CD4-positive, alpha-beta T cell treated with Interleukin-2 at 100 ng/mL for 4 hours (primary cell): ENCODE measurements at regions not wholly inside any gene's neighbourhood (a gene's known extent, or its start where the extent isn't known, plus 50 kb on each side); places are given as distances from the start of the nearest gene placed in this dataset.
"Not testable (repeated sequence)": the region's sequence is repeated elsewhere in the genome, so short reads cannot be mapped to it uniquely, and the experiment has no call there.

Source experiments
- DNase-seq: peaks from one replicate; pipeline ENCODE4 v3.0.0-alpha.2; 2020; ENCODE audit warnings: low spot score

DNA sequence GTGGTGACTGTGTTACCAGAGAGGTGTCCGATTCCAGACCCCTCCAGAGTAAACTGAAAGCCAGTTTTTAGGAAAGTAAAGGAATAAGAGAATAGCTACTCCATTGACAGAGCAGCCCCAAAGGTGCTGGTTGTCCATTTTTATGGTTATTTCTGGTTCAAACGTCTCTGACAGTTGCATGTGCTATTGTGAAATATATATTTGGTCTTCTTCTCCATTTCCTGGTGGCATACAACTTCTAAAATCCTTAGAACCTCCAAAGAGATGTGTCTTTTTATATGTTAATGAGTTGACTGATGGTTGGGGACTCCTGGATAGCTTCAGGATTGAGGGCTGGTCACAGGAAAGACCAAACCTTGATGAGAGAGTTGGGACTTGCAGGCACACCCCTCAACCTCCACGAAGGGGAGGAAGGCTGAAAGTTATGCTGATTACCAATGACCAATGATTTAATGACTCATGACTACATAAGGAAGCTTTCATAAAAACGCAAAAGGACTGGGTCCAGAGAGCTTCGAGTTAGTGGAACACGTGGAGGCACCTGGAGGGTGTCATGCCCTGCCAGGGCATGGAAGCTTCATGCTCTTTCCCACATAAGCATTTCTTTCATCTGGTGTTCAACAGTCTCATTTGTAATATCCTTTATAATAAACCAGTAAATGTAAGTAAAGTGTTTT lies 100.7 kb downstream of the SLC16A1 start:
- DNase-seq = no peak

DNA sequence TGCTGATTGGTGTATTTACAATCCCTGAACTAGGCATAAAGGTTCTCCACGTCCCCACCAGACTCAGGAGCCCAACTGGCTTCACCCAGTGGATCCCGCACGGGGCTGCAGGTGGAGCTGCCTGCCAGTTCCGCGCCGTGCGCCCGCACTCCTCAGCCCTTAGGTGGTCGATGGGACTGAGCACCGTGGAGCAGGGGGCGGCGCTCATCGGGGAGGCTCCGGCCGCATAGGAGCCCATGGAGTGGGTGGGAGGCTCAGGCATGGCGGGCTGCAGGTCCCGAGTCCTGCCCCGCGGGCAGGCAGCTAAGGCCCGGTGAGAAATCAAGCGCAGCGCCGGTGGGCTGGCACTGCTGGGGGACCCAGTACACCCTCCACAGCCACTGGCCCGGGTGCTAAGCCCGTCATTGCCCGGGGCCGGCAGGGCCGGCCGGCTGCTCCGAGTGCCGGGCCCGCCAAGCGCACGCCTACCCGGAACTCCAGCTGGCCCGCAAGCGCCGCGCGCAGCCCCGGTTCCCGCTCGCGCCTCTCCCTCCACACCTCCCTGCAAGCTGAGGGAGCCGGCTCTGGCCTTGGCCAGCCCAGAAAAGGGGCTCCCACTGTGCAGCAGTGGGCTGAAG lies 101.5 kb downstream of the SLC16A1 start:
- not testable (repeated sequence) for DNase-seq

DNA sequence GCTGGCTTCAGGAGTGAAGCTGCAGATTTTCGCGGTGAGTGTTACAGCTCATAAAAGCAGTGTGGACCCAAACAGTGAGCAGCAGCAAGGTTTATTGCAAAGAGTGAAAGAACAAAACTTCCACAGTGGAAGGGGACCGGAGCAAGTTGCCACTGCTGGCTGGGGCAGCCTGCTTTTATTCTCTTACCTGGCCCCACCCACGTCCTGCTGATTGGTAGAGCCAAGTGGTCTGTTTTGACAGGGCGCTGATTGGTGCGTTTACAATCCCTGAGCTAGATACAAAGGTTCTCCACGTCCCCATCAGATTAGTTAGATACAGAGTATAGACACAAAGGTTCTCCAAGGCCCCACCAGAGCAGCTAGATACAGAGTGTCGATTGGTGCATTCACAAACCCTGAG lies 102.1 kb downstream of the SLC16A1 start:
- DNase-seq = not testable (repeated sequence)

- no peak for DNase-seq
Measured at GRCh38 chr1:112852934-112853333, 103.1 kb downstream of the SLC16A1 start.

DNA sequence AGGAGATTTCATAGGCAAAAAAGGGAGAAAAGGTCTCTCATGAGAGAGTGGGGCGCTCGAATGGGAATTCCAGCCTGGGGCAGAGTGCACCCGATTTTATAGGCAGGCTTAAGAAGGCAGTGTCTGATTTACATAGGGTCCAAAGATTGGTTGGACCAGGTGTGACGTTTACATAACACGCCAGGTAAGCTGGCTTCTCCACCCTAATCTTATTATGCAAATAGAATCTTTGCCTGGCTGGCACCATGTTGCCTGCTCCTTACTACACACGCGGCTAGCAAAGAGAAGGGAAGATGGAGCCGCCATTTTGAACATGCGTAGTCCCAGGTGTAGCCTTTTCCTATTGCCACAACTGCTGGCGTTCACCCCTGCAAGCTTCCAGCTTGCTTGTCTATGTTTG lies 103.7 kb downstream of the SLC16A1 start:
- no peak for DNase-seq

- no peak for DNase-seq
Measured at GRCh38 chr1:112850034-112850757, 105.8 kb downstream of the SLC16A1 start.

GRCh38 chr1:112849425-112850033 lies 106.5 kb downstream of the SLC16A1 start:
- DNase-seq = no peak

- no peak for DNase-seq
Measured at GRCh38 chr1:112841825-112842224, 114.2 kb downstream of the SLC16A1 start.

GRCh38 chr1:112840631-112841624 lies 115.1 kb downstream of the SLC16A1 start:
- DNase-seq = no peak

DNA sequence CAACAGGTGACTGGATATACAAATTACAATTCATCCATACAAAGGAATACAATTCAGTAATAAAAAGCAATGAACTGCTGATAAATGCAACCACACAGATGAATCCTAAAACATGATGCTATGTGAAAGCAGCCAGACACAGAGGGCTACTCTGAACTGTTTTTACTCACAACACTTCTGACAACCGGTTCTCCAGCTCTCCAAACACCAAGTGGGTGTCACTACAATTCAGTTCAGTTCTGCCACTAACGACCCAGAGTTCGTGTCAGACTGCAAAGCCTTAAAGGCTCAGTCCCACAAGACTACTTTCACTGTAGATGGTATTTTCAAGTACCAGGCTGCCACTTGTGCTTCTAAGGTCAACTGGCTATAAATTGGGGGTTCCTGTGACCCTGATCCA lies 119.4 kb downstream of the SLC16A1 start:
- DNase-seq = no peak

- DNase-seq = no peak
Measured at GRCh38 chr1:112833806-112834205, 118.7 kb upstream of the PPM1J start.

DNA sequence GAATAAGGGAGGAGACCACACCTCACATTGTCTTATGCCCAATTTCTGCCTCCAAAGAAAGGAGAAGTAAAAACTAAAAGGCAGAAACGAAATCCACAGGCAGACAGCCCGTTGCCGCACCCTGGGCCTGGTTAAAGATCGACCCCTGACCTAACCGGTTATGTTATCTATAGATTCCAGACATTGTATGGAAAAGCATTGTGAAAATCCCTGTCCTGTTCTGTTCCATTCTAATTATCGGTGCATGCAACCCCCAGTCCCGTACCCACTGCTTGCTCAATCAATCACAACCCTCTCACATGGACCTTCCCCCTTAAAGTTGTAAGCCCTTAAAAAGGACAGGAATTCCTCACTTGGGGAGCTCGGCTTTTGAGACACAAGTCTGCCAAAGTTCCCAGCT lies 117.1 kb upstream of the PPM1J start:
- not testable (repeated sequence) for DNase-seq

- not testable (repeated sequence) for DNase-seq
Measured at GRCh38 chr1:112829691-112830090, 114.6 kb upstream of the PPM1J start.

DNA sequence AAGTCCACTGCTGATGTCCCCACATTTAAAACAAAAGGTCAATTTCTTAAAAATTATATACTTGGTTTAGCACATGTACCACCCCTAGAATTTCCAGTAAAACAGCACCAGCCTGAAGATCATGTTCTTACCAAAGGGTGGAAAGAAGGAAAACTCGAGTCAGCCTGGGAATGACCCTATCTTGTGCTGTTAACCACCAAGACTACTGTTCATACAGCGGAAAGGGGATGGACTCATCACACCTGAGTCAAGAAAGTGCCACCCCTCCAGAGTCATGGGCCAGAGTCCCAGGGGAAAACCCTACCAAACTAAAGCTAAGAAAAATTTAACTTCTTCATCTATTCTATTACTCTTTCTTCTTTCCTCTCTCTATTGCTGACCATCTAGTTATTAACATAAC lies 113.6 kb upstream of the PPM1J start:
- DNase-seq = no peak

GRCh38 chr1:112827391-112827790 lies 112.3 kb upstream of the PPM1J start:
- DNase-seq = not testable (repeated sequence)

DNA sequence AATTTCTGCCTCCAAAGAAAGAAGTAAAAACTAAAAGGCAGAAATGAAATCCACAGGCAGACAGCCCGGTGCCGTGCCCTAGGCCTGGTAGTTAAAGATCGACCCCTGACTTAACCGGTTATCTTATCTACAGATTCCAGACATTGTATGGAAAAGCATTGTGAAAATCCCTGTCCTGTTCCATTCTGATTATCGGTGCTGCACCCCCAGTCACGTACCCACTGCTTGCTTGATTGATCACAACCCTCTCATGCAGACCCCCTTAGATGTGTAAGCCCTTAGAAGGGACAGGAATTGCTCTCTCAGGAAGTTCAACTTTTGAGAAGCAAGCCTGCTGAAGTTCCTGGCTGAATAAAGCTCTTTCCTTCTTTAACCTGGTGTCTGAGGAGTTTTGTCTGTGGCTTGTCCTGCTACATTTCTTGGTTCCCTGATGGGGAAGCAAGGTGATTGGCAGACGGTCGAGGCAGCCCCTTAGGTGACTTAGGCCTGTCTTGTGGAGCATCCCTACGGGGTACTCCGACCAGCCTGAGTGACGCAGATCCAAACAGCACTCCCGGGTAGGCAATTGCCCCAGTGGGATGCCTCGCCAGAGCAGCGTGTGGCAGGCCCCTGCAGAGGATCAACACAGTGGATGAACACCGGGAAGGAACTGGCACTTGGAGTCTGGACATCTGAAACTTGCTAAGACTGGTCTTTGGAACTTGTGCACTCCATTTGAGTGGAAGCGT lies 111.2 kb upstream of the PPM1J start:
- no peak for DNase-seq

- not testable (repeated sequence) for DNase-seq
Measured at GRCh38 chr1:112825563-112826216, 110.6 kb upstream of the PPM1J start.

DNA sequence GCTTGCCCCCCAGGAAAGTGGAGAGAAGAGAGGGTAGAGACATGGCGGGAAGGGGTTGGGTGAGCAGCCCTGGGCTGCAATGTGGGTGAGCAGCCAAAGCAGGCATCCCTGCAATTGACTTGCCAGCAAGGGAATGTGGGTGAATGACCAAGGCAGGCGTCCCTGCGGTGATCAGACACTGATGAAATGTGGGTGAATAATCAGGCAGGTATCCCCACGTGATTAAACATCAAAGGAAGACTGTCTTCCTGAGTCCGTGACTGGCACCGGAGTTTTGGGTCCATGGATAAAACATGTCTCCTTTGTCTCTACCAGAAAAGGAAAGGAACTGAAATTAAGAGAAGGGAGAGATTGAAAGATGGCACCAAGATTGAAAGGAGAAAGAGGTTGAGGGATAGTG lies 109.9 kb upstream of the PPM1J start:
- DNase-seq = not testable (repeated sequence)

- not testable (repeated sequence) for DNase-seq
Measured at GRCh38 chr1:112821307-112822063, 106.4 kb upstream of the PPM1J start.
